Neural progenitor cell (in vitro differentiated cells): ENCODE measurements at regions not wholly inside any gene's neighbourhood (a gene's known extent, or its start where the extent isn't known, plus 50 kb on each side); places are given as distances from the start of the nearest gene placed in this dataset.

Source experiments
- EZH2 ChIP-seq: fragments of 200-600 bp; sonication (generic); IDR thresholded peaks from 2 replicates; pipeline ENCODE4 v1.6.1; 2017; ENCODE audit warnings: antibody characterized with exemption, mild to moderate bottlenecking, moderate library complexity
- EZH2phosphoT487 ChIP-seq: fragments of 200-600 bp; sonication (generic); IDR thresholded peaks from 2 replicates; pipeline ENCODE4 v1.6.1; 2017; ENCODE audit warnings: antibody characterized with exemption
- TF ChIP-seq, protein P1 (sequence below): fragments of 200-600 bp; sonication (generic); IDR thresholded peaks from 2 replicates; pipeline ENCODE4 v1.5.1; 2017; ENCODE audit warnings: antibody characterized with exemption, mild to moderate bottlenecking

GRCh38 chr3:188068342-188068741 lies 85.6 kb upstream of the LPP start:
- TF ChIP-seq, protein P1, sequence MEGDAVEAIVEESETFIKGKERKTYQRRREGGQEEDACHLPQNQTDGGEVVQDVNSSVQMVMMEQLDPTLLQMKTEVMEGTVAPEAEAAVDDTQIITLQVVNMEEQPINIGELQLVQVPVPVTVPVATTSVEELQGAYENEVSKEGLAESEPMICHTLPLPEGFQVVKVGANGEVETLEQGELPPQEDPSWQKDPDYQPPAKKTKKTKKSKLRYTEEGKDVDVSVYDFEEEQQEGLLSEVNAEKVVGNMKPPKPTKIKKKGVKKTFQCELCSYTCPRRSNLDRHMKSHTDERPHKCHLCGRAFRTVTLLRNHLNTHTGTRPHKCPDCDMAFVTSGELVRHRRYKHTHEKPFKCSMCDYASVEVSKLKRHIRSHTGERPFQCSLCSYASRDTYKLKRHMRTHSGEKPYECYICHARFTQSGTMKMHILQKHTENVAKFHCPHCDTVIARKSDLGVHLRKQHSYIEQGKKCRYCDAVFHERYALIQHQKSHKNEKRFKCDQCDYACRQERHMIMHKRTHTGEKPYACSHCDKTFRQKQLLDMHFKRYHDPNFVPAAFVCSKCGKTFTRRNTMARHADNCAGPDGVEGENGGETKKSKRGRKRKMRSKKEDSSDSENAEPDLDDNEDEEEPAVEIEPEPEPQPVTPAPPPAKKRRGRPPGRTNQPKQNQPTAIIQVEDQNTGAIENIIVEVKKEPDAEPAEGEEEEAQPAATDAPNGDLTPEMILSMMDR: no peak
- TF ChIP-seq EZH2: no peak
- no peak for TF ChIP-seq EZH2phosphoT487
